Suprapubic skin (tissue), 4 donors: ENCODE measurements at regions not wholly inside any gene's neighbourhood (a gene's known extent, or its start where the extent isn't known, plus 50 kb on each side); places are given as distances from the start of the nearest gene placed in this dataset.

ENCODE experiments used
- DNase-seq, 2 donors: peaks; one replicate each; pipeline ENCODE4 v3.0.0-alpha.2; 2019; ENCODE audit warnings: low spot score in 2 of 2
- H3K27ac ChIP-seq: fragments of 200-600 bp; sonication (generic); one replicate; pipeline ENCODE4 v1.5.1; 2019
- H3K27me3 ChIP-seq: fragments of 200-600 bp; sonication (generic); one replicate; pipeline ENCODE4 v1.5.1; 2019
- H3K36me3 ChIP-seq: fragments of 200-600 bp; sonication (generic); one replicate; pipeline ENCODE4 v1.5.1; 2019
- H3K4me1 ChIP-seq: fragments of 200-600 bp; sonication (generic); one replicate; pipeline ENCODE4 v1.5.1; 2019
- H3K4me3 ChIP-seq: fragments of 200-600 bp; sonication (generic); one replicate; pipeline ENCODE4 v1.5.1; 2019; ENCODE audit warnings: mild to moderate bottlenecking
- H3K9me3 ChIP-seq: fragments of 200-600 bp; sonication (generic); one replicate; pipeline ENCODE4 v1.5.1; 2019
- CTCF ChIP-seq, 2 donors: fragments of 200-600 bp in 1 of 2; fragments of 450-650 bp in 1 of 2; sonication (generic) in 1 of 2; IDR thresholded peaks; one replicate each; pipeline ENCODE4 v1.5.1; 2016 to 2019; ENCODE audit warnings: antibody characterized with exemption in 2 of 2, mild to moderate bottlenecking in 1 of 2, moderate library complexity in 1 of 2
- EP300 ChIP-seq: sonication (generic); formaldehyde crosslinking; IDR thresholded peaks from one replicate; pipeline ENCODE4 v1.6.1; 2017; ENCODE audit warnings: antibody characterized with exemption
- POLR2A ChIP-seq, 2 donors: fragments of 450-650 bp; IDR thresholded peaks; one replicate each; pipeline ENCODE4 v1.6.1; 2017; ENCODE audit warnings: antibody characterized with exemption in 2 of 2, mild to moderate bottlenecking in 2 of 2, moderate library complexity in 2 of 2
- POLR2AphosphoS5 ChIP-seq, 3 donors: sonication (generic); formaldehyde crosslinking; IDR thresholded peaks; one replicate each; pipeline ENCODE4 v1.6.1; 2017; ENCODE audit warnings: antibody characterized with exemption in 3 of 3
- WGBS: methylation state at CpG from one replicate; pipeline ENCODE4 v1.1.5; 2018; 5-methylcytosine and 5-hydroxymethylcytosine counted together

DNA sequence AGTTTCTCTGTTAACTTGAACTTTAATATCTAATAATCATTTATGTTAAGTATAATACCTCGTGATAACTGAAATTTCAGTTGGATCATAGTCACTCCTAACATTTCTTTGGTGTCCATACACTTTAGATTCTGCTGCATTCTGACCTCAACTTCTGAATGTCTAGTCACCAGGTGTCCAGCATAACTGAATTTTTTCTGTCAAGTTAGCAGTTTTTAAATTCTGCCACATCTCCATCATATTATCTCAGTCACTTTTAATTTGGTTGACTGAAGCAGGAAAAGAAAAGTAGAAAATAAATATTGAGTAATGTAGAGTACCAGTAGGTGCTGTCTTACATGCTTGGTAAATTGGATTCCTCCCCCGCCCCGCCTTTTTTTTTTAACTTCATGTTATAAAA is 128.6 kb downstream of the TANC2 start:
- Histone ChIP-seq H3K27ac (no peak overlapping the region), H3K36me3 (no peaks in the 10 kb centered on the region), H3K4me1 (no peaks in the 10 kb centered on the region), H3K9me3 (peaks cover 3% of the 10 kb centered on the region), H3K4me3 (no peak overlapping the region), H3K27me3 (no peaks in the 10 kb centered on the region)
- TF ChIP-seq CTCF (IDR thresholded peaks at IDR 0.05) (no peak), POLR2AphosphoS5 (IDR thresholded peaks at IDR 0.05) (no peak), EP300 (no peak), POLR2A (IDR thresholded peaks at IDR 0.05) (no peak)
- WGBS, result 93% methylated on average over 3 of the region's 3 CpGs
- DNase-seq, result no peak

DNA sequence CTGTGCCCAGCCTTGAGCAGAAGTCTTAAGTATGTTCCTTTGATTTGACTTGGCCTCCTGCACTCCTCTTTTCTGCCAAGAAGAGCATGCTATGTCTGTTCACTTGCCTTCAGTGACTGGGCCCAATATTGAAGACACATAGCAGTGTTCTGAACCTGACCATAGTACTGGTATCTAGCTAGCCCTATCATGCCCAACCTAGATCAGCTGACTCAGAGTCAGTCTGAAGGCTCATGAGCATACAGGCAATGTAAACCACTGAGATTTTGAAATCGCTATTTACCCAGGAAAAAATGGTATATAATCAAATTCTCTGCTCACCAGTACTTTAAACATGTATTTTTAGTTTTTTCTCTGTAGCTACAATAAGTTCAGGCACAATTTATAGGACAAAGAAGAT is 129.4 kb downstream of the TANC2 start:
- Histone ChIP-seq H3K27ac (no peak overlapping the region), H3K9me3 (peaks cover 1% of the 10 kb centered on the region), H3K4me3 (no peak overlapping the region), H3K4me1 (no peaks in the 10 kb centered on the region), H3K27me3 (no peaks in the 10 kb centered on the region), H3K36me3 (no peaks in the 10 kb centered on the region)
- 94% methylated on average over 1 of the region's 1 CpG for WGBS
- no peak for DNase-seq
- no peak for TF ChIP-seq EP300
- no peak for TF ChIP-seq POLR2A (IDR thresholded peaks at IDR 0.05)
- TF ChIP-seq CTCF (IDR thresholded peaks at IDR 0.05), result no peak
- TF ChIP-seq POLR2AphosphoS5 (IDR thresholded peaks at IDR 0.05), result no peak

DNA sequence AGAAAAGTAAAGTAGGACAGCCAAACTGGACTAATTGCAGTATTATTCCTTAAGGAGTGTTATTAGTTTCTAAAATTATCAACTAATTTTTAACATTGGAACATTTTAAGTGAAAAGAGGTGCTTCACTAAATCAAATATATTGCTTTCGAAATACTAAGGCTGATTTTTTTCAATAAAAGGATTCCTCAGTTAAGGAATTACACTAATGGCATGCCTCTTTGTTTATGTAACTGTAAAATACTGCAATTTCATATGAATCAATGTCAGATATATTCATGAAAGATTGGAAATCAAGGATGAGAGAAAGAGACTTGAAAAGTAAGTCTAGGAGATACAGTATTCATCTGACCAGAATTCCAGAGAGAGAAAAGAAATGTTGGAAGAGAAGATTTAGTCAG is 129.8 kb downstream of the TANC2 start:
- H3K9me3 ChIP-seq, result no peaks in the 10 kb centered on the region
- H3K4me1 ChIP-seq, result no peaks in the 10 kb centered on the region
- no peak for DNase-seq
- no peaks in the 10 kb centered on the region for H3K36me3 ChIP-seq
- H3K4me3 ChIP-seq, result no peak overlapping the region
- TF ChIP-seq CTCF (IDR thresholded peaks at IDR 0.05) (no peak), POLR2AphosphoS5 (IDR thresholded peaks at IDR 0.05) (no peak), EP300 (no peak), POLR2A (IDR thresholded peaks at IDR 0.05) (no peak)
- H3K27me3 ChIP-seq, result no peaks in the 10 kb centered on the region
- H3K27ac ChIP-seq, result no peak overlapping the region
- WGBS, result 95% methylated on average over 1 of the region's 1 CpG

- WGBS, result 81% methylated on average over 5 of the region's 5 CpGs
- no peak overlapping the region for H3K4me3 ChIP-seq
Measured at GRCh38 chr17:63096426-63096825, 130.4 kb downstream of the TANC2 start.

GRCh38 chr17:63099425-63099824 is 133.4 kb downstream of the TANC2 start:
- Histone ChIP-seq H3K36me3 (no peaks in the 10 kb centered on the region), H3K27me3 (no peaks in the 10 kb centered on the region), H3K4me3 (no peak overlapping the region), H3K9me3 (no peaks in the 10 kb centered on the region), H3K4me1 (no peaks in the 10 kb centered on the region), H3K27ac (no peak overlapping the region)
- TF ChIP-seq POLR2AphosphoS5 (IDR thresholded peaks at IDR 0.05) (no peak), CTCF (IDR thresholded peaks at IDR 0.05) (no peak), POLR2A (IDR thresholded peaks at IDR 0.05) (no peak), EP300 (no peak)
- DNase-seq, result no peak
- WGBS, result 84% methylated on average over 1 of the region's 1 CpG

More at GRCh38 chr17:63096426-63096825, 130.4 kb downstream of the TANC2 start:
- no peaks in the 10 kb centered on the region for H3K27me3 ChIP-seq
- H3K36me3 ChIP-seq, result no peaks in the 10 kb centered on the region
- DNase-seq, result no peak
- H3K9me3 ChIP-seq, result no peaks in the 10 kb centered on the region
- H3K27ac ChIP-seq, result no peak overlapping the region
- no peaks in the 10 kb centered on the region for H3K4me1 ChIP-seq
- no peak for TF ChIP-seq CTCF (IDR thresholded peaks at IDR 0.05)
- no peak for TF ChIP-seq POLR2AphosphoS5 (IDR thresholded peaks at IDR 0.05)
- TF ChIP-seq POLR2A (IDR thresholded peaks at IDR 0.05), result no peak
- TF ChIP-seq EP300, result no peak
